ENCODE measurements at regions not wholly inside any gene's neighbourhood (a gene's known extent, or its start where the extent isn't known, plus 50 kb on each side); places are given as distances from the start of the nearest gene placed in this dataset.

DNA sequence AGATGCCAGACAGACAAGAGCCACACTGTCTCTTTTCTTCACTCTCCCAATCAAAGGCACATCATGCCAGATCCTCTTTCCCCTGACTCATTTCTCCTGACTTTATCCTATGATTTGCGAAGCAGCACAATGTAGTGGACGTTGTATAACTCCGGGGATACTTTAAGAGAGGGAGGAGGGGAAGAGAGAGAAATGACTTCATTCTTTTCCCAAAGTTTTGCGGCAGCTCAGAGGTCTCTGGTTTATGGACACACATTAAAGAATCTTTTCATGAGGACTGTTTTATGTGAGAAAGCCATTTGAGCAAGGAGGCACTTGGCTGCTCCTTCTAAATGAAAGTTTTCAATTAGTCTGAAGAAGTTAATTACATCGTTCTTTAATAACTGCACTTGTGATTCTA is 75.1 kb upstream of the MC3R start:
- Histone ChIP-seq H3K9me2 (ENCODE audit: insufficient read depth) (no peaks in the 10 kb centered on the region), H2AFZ (no peak overlapping the region), H4K20me1 (replicated peaks; ENCODE audit: insufficient read depth) (no peaks in the 10 kb centered on the region), H3K79me2 (replicated peaks; ENCODE audit: insufficient read depth) (no peaks in the 10 kb centered on the region), H3K4me3 (no peak overlapping the region), H3K27me3 (ENCODE audit: insufficient read depth) (no peaks in the 10 kb centered on the region), H3K4me2 (no peak overlapping the region), H3K36me3 (ENCODE audit: insufficient read depth) (no peaks in the 10 kb centered on the region; the same call in 1 of the 2 replicates), H3K27ac (ENCODE audit: low read depth) (no peak overlapping the region), H3F3A (replicated peaks; ENCODE audit: low read depth) (no peaks in the 10 kb centered on the region), H3K4me1 (ENCODE audit: insufficient read depth) (no peaks in the 10 kb centered on the region)
- H3K27ac Mint-ChIP-seq: no peak overlapping the region
- TF ChIP-seq EZH2phosphoT487 (IDR thresholded peaks at IDR 0.05; ENCODE audit: unreplicated experiment) (no peak), POLR2AphosphoS5 (IDR thresholded peaks at IDR 0.05; ENCODE audit: low read depth) (no peak)
- peaks cover 4% of the 10 kb centered on the region for H3K27me3 Mint-ChIP-seq (ENCODE audit: insufficient read depth, low read depth, poor library complexity)
- H3K4me1 Mint-ChIP-seq: no peaks in the 10 kb centered on the region
- peaks cover 45% of the 10 kb centered on the region for H3K36me3 Mint-ChIP-seq (ENCODE audit: low read depth)
- no peak overlapping the region for H3K4me3 Mint-ChIP-seq
- ATAC-seq (no peak), DNase-seq (ENCODE audit: low spot score) (no peak)
- peaks cover 100% of the 10 kb centered on the region for H3K9me3 Mint-ChIP-seq

DNA sequence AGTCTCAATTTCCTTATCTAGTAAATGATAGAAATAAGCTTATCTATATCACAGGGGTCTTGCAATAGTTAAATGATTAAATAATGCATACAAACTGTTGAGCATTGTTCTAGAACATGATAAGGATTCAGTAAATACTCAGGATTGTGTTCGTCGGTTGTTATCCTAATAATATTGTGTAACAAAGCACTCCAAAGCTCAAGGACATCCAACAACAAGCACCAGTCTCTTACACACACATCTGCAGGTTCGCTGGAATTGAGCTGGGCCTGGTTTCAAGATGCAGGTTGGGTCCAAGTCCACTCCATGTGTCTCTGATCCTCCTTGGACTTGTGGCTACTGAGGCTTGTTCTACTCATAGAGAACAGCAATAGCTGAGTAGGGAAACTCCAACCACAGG is 74.1 kb upstream of the MC3R start:
- no peaks in the 10 kb centered on the region for H3K27me3 ChIP-seq (ENCODE audit: insufficient read depth)
- Mint-ChIP-seq H3K9me3 (peaks cover 100% of the 10 kb centered on the region), H3K36me3 (ENCODE audit: low read depth) (peaks cover 45% of the 10 kb centered on the region), H3K4me1 (no peaks in the 10 kb centered on the region), H3K4me3 (no peak overlapping the region), H3K27me3 (ENCODE audit: insufficient read depth, low read depth, poor library complexity) (peaks cover 4% of the 10 kb centered on the region), H3K27ac (no peak overlapping the region)
- H3K36me3 ChIP-seq (ENCODE audit: insufficient read depth): no peaks in the 10 kb centered on the region; the same call in 1 of the 2 replicates
- DNase-seq (ENCODE audit: low spot score) (no peak), ATAC-seq (no peak)
- H3K4me2 ChIP-seq: no peak overlapping the region
- H3K27ac ChIP-seq (ENCODE audit: low read depth): no peak overlapping the region
- H3K9me2 ChIP-seq (ENCODE audit: insufficient read depth): no peaks in the 10 kb centered on the region
- no peak overlapping the region for H2AFZ ChIP-seq
- H3K79me2 ChIP-seq (replicated peaks; ENCODE audit: insufficient read depth): no peaks in the 10 kb centered on the region
- H3K4me1 ChIP-seq (ENCODE audit: insufficient read depth): no peaks in the 10 kb centered on the region
- H3K4me3 ChIP-seq: no peak overlapping the region
- no peaks in the 10 kb centered on the region for H4K20me1 ChIP-seq (replicated peaks; ENCODE audit: insufficient read depth)
- no peaks in the 10 kb centered on the region for H3F3A ChIP-seq (replicated peaks; ENCODE audit: low read depth)
- TF ChIP-seq, protein P1, sequence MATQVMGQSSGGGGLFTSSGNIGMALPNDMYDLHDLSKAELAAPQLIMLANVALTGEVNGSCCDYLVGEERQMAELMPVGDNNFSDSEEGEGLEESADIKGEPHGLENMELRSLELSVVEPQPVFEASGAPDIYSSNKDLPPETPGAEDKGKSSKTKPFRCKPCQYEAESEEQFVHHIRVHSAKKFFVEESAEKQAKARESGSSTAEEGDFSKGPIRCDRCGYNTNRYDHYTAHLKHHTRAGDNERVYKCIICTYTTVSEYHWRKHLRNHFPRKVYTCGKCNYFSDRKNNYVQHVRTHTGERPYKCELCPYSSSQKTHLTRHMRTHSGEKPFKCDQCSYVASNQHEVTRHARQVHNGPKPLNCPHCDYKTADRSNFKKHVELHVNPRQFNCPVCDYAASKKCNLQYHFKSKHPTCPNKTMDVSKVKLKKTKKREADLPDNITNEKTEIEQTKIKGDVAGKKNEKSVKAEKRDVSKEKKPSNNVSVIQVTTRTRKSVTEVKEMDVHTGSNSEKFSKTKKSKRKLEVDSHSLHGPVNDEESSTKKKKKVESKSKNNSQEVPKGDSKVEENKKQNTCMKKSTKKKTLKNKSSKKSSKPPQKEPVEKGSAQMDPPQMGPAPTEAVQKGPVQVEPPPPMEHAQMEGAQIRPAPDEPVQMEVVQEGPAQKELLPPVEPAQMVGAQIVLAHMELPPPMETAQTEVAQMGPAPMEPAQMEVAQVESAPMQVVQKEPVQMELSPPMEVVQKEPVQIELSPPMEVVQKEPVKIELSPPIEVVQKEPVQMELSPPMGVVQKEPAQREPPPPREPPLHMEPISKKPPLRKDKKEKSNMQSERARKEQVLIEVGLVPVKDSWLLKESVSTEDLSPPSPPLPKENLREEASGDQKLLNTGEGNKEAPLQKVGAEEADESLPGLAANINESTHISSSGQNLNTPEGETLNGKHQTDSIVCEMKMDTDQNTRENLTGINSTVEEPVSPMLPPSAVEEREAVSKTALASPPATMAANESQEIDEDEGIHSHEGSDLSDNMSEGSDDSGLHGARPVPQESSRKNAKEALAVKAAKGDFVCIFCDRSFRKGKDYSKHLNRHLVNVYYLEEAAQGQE (IDR thresholded peaks at IDR 0.05; ENCODE audit: unreplicated experiment): no peak
- no peak for TF ChIP-seq ZNF462 (CRISPR knock-in tag; IDR thresholded peaks at IDR 0.05)
- TF ChIP-seq ZNF114 (CRISPR knock-in tag; IDR thresholded peaks at IDR 0.05): no peak
- no peak for TF ChIP-seq EZH2phosphoT487 (IDR thresholded peaks at IDR 0.05; ENCODE audit: unreplicated experiment)
- TF ChIP-seq, protein P2, sequence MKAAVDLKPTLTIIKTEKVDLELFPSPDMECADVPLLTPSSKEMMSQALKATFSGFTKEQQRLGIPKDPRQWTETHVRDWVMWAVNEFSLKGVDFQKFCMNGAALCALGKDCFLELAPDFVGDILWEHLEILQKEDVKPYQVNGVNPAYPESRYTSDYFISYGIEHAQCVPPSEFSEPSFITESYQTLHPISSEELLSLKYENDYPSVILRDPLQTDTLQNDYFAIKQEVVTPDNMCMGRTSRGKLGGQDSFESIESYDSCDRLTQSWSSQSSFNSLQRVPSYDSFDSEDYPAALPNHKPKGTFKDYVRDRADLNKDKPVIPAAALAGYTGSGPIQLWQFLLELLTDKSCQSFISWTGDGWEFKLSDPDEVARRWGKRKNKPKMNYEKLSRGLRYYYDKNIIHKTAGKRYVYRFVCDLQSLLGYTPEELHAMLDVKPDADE (IDR thresholded peaks at IDR 0.05): no peak
- no peak for TF ChIP-seq CREB1 (CRISPR knock-in tag; IDR thresholded peaks at IDR 0.05; ENCODE audit: low read depth)
- no peak for TF ChIP-seq STAT1 (IDR thresholded peaks at IDR 0.05; ENCODE audit: unreplicated experiment)
- no peak for TF ChIP-seq NANOG (IDR thresholded peaks at IDR 0.05; ENCODE audit: borderline replicate concordance)
- no peak for TF ChIP-seq JUNB (IDR thresholded peaks at IDR 0.05; ENCODE audit: unreplicated experiment)
- no peak for TF ChIP-seq ZNF331 (CRISPR knock-in tag; IDR thresholded peaks at IDR 0.05; ENCODE audit: low read depth)
- TF ChIP-seq EZH2 (IDR thresholded peaks at IDR 0.05; ENCODE audit: low read depth, unreplicated experiment): no peak
- TF ChIP-seq POLR2AphosphoS5 (IDR thresholded peaks at IDR 0.05; ENCODE audit: low read depth): no peak

All from GM23338 (cell line).